Keratinocyte (primary cell): ENCODE measurements at regions not wholly inside any gene's neighbourhood (a gene's known extent, or its start where the extent isn't known, plus 50 kb on each side); places are given as distances from the start of the nearest gene placed in this dataset.

Experiments
- DNase-seq: peaks from one replicate; pipeline ENCODE4 v3.0.0-alpha.2; 2011; ENCODE audit warnings: low read depth, missing footprints, low spot score
- FAIRE-seq: peaks from 2 replicates; lab custom pipeline; 2011; peaks lifted over from hg19 to GRCh38; lab: Jason Lieb, UNC
- H2AFZ ChIP-seq: 2 replicates; pipeline ENCODE4 v1.6.0; 2012; ENCODE audit warnings: low read length, control low read depth, inconsistent platforms; ENCODE audit not compliant: control insufficient read depth
- H3K27ac ChIP-seq: 2 replicates; pipeline ENCODE4 v1.5.1; 2011; ENCODE audit warnings: low read length; ENCODE audit not compliant: control insufficient read depth, insufficient read depth
- H3K27me3 ChIP-seq: 3 replicates; pipeline ENCODE4 v1.6.0; 2011; ENCODE audit warnings: low read length; ENCODE audit not compliant: control insufficient read depth, insufficient read depth; ENCODE audit errors: extremely low read depth
- H3K36me3 ChIP-seq, 2 experiments: 2 replicates in 1 of 2; 3 replicates in 1 of 2; pipeline ENCODE4 v1.5.1; 2011; ENCODE audit warnings: low read length in 2 of 2, mild to moderate bottlenecking in 1 of 2; ENCODE audit not compliant: control insufficient read depth in 2 of 2, insufficient read depth in 2 of 2; ENCODE audit errors: extremely low read depth in 1 of 2
- H3K4me1 ChIP-seq: 3 replicates; pipeline ENCODE4 v1.5.1; 2011; ENCODE audit warnings: low read length; ENCODE audit not compliant: control insufficient read depth, insufficient read depth; ENCODE audit errors: extremely low read depth
- H3K4me2 ChIP-seq: 3 replicates; pipeline ENCODE4 v1.6.0; 2011; ENCODE audit warnings: low read depth, low read length; ENCODE audit not compliant: control insufficient read depth, insufficient read depth; ENCODE audit errors: extremely low read depth
- H3K4me3 ChIP-seq, 3 experiments: fragments of 200-600 bp in 1 of 3; sonication (generic) in 1 of 3; 2 replicates in 2 of 3; 3 replicates in 1 of 3; pipeline ENCODE4 v1.5.1; 2011 to 2016; ENCODE audit warnings: low read length in 3 of 3, mild to moderate bottlenecking in 3 of 3, control low read depth in 2 of 3, inconsistent platforms in 1 of 3, low read depth in 1 of 3, mixed read lengths in 1 of 3, mixed run types in 1 of 3, moderate library complexity in 1 of 3; ENCODE audit not compliant: control insufficient read depth in 2 of 3, insufficient read depth in 2 of 3; ENCODE audit errors: extremely low read depth in 1 of 3
- H3K79me2 ChIP-seq: 2 replicates; pipeline ENCODE4 v1.6.0; 2012; ENCODE audit warnings: low read length; ENCODE audit not compliant: control insufficient read depth, insufficient read depth
- H3K9ac ChIP-seq: 3 replicates; pipeline ENCODE4 v1.6.0; 2011; ENCODE audit warnings: low read length; ENCODE audit not compliant: control insufficient read depth, insufficient read depth; ENCODE audit errors: extremely low read depth
- H3K9me1 ChIP-seq: 3 replicates; pipeline ENCODE4 v1.6.0; 2011; ENCODE audit warnings: low read length; ENCODE audit not compliant: control insufficient read depth, insufficient read depth; ENCODE audit errors: extremely low read depth
- H3K9me3 ChIP-seq: 2 replicates; pipeline ENCODE4 v1.5.1; 2012; ENCODE audit warnings: low read depth, low read length; ENCODE audit not compliant: control insufficient read depth
- H4K20me1 ChIP-seq: 3 replicates; pipeline ENCODE4 v1.6.0; 2011; ENCODE audit warnings: low read length; ENCODE audit not compliant: control insufficient read depth, insufficient read depth; ENCODE audit errors: extremely low read depth
- EZH2 ChIP-seq: IDR thresholded peaks from one replicate; pipeline ENCODE4 v1.6.1; 2012; ENCODE audit warnings: inconsistent platforms, mild to moderate bottlenecking, low read length, moderate library complexity
- dilution Hi-C: fragments of 300-500 bp; cut with MboI; formaldehyde crosslinking; loops from one replicate; pipeline ENCODE4 v1.7.0; 2020; ENCODE audit warnings: low sequenced_read_pairs; ENCODE audit not compliant: extremely low pct_ligation_motif_present
- TF ChIP-seq, protein P1 (sequence below), 3 experiments: IDR thresholded peaks in 1 of 3; conservative IDR thresholded peaks in 1 of 3; optimal IDR thresholded peaks in 1 of 3; 2 replicates in 2 of 3; 3 replicates in 1 of 3; pipeline versions ENCODE3 to v1.5.1; 2011; ENCODE audit warnings: low read length in 3 of 3, mild to moderate bottlenecking in 3 of 3, moderate library complexity in 2 of 3, control low read depth in 1 of 3, inconsistent platforms in 1 of 3; ENCODE audit not compliant: insufficient read depth in 2 of 3; ENCODE audit errors: extremely low read depth in 1 of 3

DNA sequence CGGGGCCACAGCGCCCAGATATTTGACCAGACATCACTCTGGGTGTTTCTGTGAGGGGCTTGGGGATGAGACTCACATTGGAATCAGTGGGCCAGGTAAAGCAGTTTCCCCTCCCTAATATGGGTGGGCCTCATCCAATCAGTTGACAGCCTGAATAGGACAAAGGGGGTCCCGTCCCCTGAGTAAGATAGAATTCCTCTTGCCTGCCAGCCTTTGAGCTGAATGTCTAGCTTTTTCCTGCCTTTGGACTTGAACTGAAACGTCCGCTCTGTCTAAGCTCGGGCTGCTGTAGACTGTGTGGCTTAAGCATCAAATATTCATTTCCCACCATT is 88.8 kb upstream of the DIO3 start:
- no peak overlapping the region for H3K9ac ChIP-seq
- H3K27ac ChIP-seq = no peak overlapping the region
- no peaks in the 10 kb centered on the region for H3K4me1 ChIP-seq
- no peak overlapping the region for H3K4me3 ChIP-seq
- H3K27me3 ChIP-seq = no peaks in the 10 kb centered on the region
- no peak overlapping the region for H2AFZ ChIP-seq
- peaks cover 2% of the 10 kb centered on the region for H3K9me3 ChIP-seq
- dilution Hi-C loops = no loop called here
- no peak for TF ChIP-seq EZH2
- TF ChIP-seq, protein P1, sequence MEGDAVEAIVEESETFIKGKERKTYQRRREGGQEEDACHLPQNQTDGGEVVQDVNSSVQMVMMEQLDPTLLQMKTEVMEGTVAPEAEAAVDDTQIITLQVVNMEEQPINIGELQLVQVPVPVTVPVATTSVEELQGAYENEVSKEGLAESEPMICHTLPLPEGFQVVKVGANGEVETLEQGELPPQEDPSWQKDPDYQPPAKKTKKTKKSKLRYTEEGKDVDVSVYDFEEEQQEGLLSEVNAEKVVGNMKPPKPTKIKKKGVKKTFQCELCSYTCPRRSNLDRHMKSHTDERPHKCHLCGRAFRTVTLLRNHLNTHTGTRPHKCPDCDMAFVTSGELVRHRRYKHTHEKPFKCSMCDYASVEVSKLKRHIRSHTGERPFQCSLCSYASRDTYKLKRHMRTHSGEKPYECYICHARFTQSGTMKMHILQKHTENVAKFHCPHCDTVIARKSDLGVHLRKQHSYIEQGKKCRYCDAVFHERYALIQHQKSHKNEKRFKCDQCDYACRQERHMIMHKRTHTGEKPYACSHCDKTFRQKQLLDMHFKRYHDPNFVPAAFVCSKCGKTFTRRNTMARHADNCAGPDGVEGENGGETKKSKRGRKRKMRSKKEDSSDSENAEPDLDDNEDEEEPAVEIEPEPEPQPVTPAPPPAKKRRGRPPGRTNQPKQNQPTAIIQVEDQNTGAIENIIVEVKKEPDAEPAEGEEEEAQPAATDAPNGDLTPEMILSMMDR (optimal IDR thresholded peaks at IDR 0.05 in 1 of 3, IDR thresholded peaks at IDR 0.05 in 1 of 3, conservative IDR thresholded peaks at IDR 0.05 in 1 of 3; ENCODE audit: extremely low read depth in 1 of 3, insufficient read depth in 2 of 3, low read length in 3 of 3) = no peak
- FAIRE-seq (no peak), DNase-seq (no peak)
- H3K79me2 ChIP-seq = no peaks in the 10 kb centered on the region
- H4K20me1 ChIP-seq = no peaks in the 10 kb centered on the region
- no peaks in the 10 kb centered on the region for H3K36me3 ChIP-seq
- H3K4me2 ChIP-seq = no peak overlapping the region
- no peaks in the 10 kb centered on the region for H3K9me1 ChIP-seq

DNA sequence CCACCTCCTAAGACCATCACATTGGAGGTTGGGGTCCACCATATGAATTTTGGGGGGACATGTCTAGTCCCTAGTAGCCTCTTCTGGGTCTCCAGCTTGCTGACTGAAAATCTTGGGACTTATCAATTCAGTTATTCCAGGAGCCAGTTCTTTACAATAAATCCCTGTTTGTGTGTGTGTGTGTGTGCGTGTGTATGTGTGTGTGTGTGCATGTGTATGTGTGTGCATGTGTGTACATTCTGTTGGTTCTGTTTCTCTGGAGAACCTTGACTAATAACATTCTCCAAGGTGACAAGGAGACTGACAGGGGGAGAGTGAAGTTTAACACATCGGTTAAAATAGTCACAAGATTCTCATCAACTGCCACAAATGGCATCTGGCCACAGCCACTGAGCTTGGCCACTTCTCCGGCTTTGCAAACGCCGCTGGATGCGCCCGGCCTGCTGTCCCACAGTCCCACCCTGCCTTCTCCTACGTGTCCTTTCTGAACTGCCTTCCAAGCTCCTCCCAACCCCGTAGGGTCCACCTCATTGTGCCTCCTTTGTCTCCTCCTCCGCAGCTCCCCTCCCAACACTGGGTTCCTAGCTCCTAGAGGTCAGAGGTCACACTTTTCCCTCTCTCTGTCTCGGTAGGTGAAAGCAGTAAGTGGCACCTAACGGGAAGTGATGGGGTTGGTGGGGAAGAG is 88.1 kb upstream of the DIO3 start:
- dilution Hi-C loops = no loop called here
- no peaks in the 10 kb centered on the region for H3K27me3 ChIP-seq
- no peak overlapping the region for H3K9ac ChIP-seq
- DNase-seq = no peak
- TF ChIP-seq, protein P1 (optimal IDR thresholded peaks at IDR 0.05 in 1 of 3, IDR thresholded peaks at IDR 0.05 in 1 of 3, conservative IDR thresholded peaks at IDR 0.05 in 1 of 3; ENCODE audit: extremely low read depth in 1 of 3, insufficient read depth in 2 of 3, low read length in 3 of 3) = no peak
- TF ChIP-seq EZH2 = no peak
- no peaks in the 10 kb centered on the region for H3K36me3 ChIP-seq
- no peak overlapping the region for H2AFZ ChIP-seq
- peaks cover 2% of the 10 kb centered on the region for H3K9me3 ChIP-seq
- no peaks in the 10 kb centered on the region for H3K79me2 ChIP-seq
- FAIRE-seq = no peak
- H3K9me1 ChIP-seq = no peaks in the 10 kb centered on the region
- no peak overlapping the region for H3K4me3 ChIP-seq
- no peaks in the 10 kb centered on the region for H3K4me1 ChIP-seq
- no peak overlapping the region for H3K4me2 ChIP-seq
- H3K27ac ChIP-seq = no peak overlapping the region
- no peaks in the 10 kb centered on the region for H4K20me1 ChIP-seq
